ENCODE measurements at regions not wholly inside any gene's neighbourhood (a gene's known extent, or its start where the extent isn't known, plus 50 kb on each side); places are given as distances from the start of the nearest gene placed in this dataset.

- TF ChIP-seq CTCF (IDR thresholded peaks at IDR 0.05) (no peak), POLR2A (IDR thresholded peaks at IDR 0.05) (no peak)
Measured at GRCh38 chr2:205889114-205889513, 196.9 kb downstream of the INO80D start.

All from tibial nerve (tissue), 3 donors.